ENCODE measurements at regions not wholly inside any gene's neighbourhood (a gene's known extent, or its start where the extent isn't known, plus 50 kb on each side); places are given as distances from the start of the nearest gene placed in this dataset.

GRCh38 chr4:20122198-20122988 lies 129.3 kb upstream of the SLIT2 start:
- no TSS peak for BruUV-seq (replicated peaks)
- H3K4me3 ChIP-seq (replicated peaks in 1 of 3; ENCODE audit: insufficient read depth in 1 of 3, low read depth in 1 of 3, low read length in 3 of 3), result no peak overlapping the region
- H3K4me1 ChIP-seq (ENCODE audit: control insufficient read depth, extremely low read depth, insufficient read depth, low read length), result no peaks in the 10 kb centered on the region
- no peak overlapping the region for H2AFZ ChIP-seq (ENCODE audit: low read depth, low read length)
- H3K9me1 ChIP-seq (replicated peaks; ENCODE audit: control insufficient read depth, extremely low read depth, insufficient read depth, low read length), result no peaks in the 10 kb centered on the region
- ChIA-PET CTCF (no interaction called here), POLR2A (interaction anchor here (0.7 kb wide), 1 partner anchor 58 kb away, joined by 3 read pairs; no protein-coding TSS in a partner anchor)
- H3K9ac ChIP-seq (replicated peaks; ENCODE audit: extremely low read depth, insufficient read depth, low read length), result no peak overlapping the region
- H3K36me3 ChIP-seq (ENCODE audit: control insufficient read depth in 2 of 2, extremely low read depth in 1 of 2, insufficient read depth in 2 of 2, low read length in 2 of 2), result no peaks in the 10 kb centered on the region
- FAIRE-seq (no peak), DNase-seq (ENCODE audit: low read depth, low spot score) (no peak)
- H3K9me3 ChIP-seq (replicated peaks; ENCODE audit: control insufficient read depth, insufficient read depth, low read length), result no peaks in the 10 kb centered on the region
- TF ChIP-seq EZH2 (IDR thresholded peaks at IDR 0.05; ENCODE audit: borderline replicate concordance, low read depth, low read length, severe bottlenecking) (no peak), GATA2 (IDR thresholded peaks at IDR 0.05; ENCODE audit: insufficient read depth, insufficient read length, low read depth, low read length) (no peak), JUN (IDR thresholded peaks at IDR 0.05; ENCODE audit: borderline replicate concordance, insufficient read depth, insufficient read length, low read depth) (no peak), MYC (IDR thresholded peaks at IDR 0.05; ENCODE audit: low read depth, low read length) (no peak), POLR2AphosphoS5 (IDR thresholded peaks at IDR 0.05; ENCODE audit: insufficient read depth, low read depth, low read length) (no peak), POLR2A (IDR thresholded peaks at IDR 0.05; ENCODE audit: low read depth, low read length) (no peak), FOS (IDR thresholded peaks at IDR 0.05; ENCODE audit: borderline replicate concordance, insufficient read depth, low read length) (no peak)
- TF ChIP-seq, protein P1, sequence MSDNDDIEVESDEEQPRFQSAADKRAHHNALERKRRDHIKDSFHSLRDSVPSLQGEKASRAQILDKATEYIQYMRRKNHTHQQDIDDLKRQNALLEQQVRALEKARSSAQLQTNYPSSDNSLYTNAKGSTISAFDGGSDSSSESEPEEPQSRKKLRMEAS (IDR thresholded peaks at IDR 0.05; ENCODE audit: insufficient read depth, insufficient read length), result no peak
- TF ChIP-seq, protein P2, sequence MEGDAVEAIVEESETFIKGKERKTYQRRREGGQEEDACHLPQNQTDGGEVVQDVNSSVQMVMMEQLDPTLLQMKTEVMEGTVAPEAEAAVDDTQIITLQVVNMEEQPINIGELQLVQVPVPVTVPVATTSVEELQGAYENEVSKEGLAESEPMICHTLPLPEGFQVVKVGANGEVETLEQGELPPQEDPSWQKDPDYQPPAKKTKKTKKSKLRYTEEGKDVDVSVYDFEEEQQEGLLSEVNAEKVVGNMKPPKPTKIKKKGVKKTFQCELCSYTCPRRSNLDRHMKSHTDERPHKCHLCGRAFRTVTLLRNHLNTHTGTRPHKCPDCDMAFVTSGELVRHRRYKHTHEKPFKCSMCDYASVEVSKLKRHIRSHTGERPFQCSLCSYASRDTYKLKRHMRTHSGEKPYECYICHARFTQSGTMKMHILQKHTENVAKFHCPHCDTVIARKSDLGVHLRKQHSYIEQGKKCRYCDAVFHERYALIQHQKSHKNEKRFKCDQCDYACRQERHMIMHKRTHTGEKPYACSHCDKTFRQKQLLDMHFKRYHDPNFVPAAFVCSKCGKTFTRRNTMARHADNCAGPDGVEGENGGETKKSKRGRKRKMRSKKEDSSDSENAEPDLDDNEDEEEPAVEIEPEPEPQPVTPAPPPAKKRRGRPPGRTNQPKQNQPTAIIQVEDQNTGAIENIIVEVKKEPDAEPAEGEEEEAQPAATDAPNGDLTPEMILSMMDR (IDR thresholded peaks at IDR 0.05; ENCODE audit: extremely low read depth in 1 of 2, insufficient read depth in 1 of 2, low read depth in 1 of 2, low read length in 2 of 2), result no peak
- H3K27me3 ChIP-seq (ENCODE audit: control insufficient read depth in 2 of 2, insufficient read depth in 2 of 2, low read length in 2 of 2), result no peaks in the 10 kb centered on the region
- no peak overlapping the region for H3K27ac ChIP-seq (ENCODE audit: insufficient read depth, low read depth, low read length)
- no peak overlapping the region for H3K4me2 ChIP-seq (ENCODE audit: insufficient read depth, low read length)
- intact Hi-C loops (cut with micrococcal nuclease) (no loop called here), dilution Hi-C loops (cut with MboI; ENCODE audit: extremely low pct_ligation_motif_present, low sequenced_read_pairs) (no loop called here)
- no peaks in the 10 kb centered on the region for H4K20me1 ChIP-seq (replicated peaks; ENCODE audit: control insufficient read depth, extremely low read depth, insufficient read depth, low read length)
- no peaks in the 10 kb centered on the region for H3K79me2 ChIP-seq (ENCODE audit: control insufficient read depth, insufficient read depth, low read length)

Data from endothelial cell of umbilical vein (primary cell).